Activated T-helper 2 cell treated with anti-CD3 and anti-CD28 coated beads, Interferon-gamma antibody, Interleukin-2, Interleukin-4, amounts not matched to agents 10 μg/mL and 5 μg/mL and 100 μg/mL, durations not matched to agents 14 hours and 24 hours and 36 hours (primary cell): ENCODE measurements at regions not wholly inside any gene's neighbourhood (a gene's known extent, or its start where the extent isn't known, plus 50 kb on each side); places are given as distances from the start of the nearest gene placed in this dataset.

Experiments used
- DNase-seq: peaks from one replicate; pipeline ENCODE4 v3.0.0; 2021; ENCODE audit warnings: low spot score
- H3K27ac Mint-ChIP-seq: one replicate; pipeline ENCODE4 v1.8.0; 2021; ENCODE audit warnings: mixed read lengths
- H3K27me3 Mint-ChIP-seq: one replicate; pipeline ENCODE4 v1.8.0; 2021; ENCODE audit warnings: low read depth, mixed read lengths
- H3K36me3 Mint-ChIP-seq: one replicate; pipeline ENCODE4 v1.8.0; 2021; ENCODE audit warnings: low read depth, mixed read lengths
- H3K4me1 Mint-ChIP-seq: one replicate; pipeline ENCODE4 v1.8.0; 2021; ENCODE audit warnings: low read depth, mixed read lengths
- H3K4me3 Mint-ChIP-seq: one replicate; pipeline ENCODE4 v1.8.0; 2021; ENCODE audit warnings: low read depth, mild to moderate bottlenecking, moderate library complexity, mixed read lengths
- H3K9me3 Mint-ChIP-seq: one replicate; pipeline ENCODE4 v1.8.0; 2021; ENCODE audit warnings: mixed read lengths
- intact Hi-C: fragments of 100-400 bp; cut with micrococcal nuclease; formaldehyde crosslinking; loops from one replicate; pipeline ENCODE4 v1.15.1; 2023

GRCh38 chr10:33804584-33804983 is 470.1 kb upstream of the NRP1 start:
- H3K36me3 Mint-ChIP-seq: no peaks in the 10 kb centered on the region
- intact Hi-C loops: no loop called here

GRCh38 chr10:33803248-33803647 is 468.8 kb upstream of the NRP1 start:
- Mint-ChIP-seq H3K9me3 (no peaks in the 10 kb centered on the region), H3K27me3 (no peaks in the 10 kb centered on the region)
- no peak for DNase-seq

More at GRCh38 chr10:33804584-33804983, 470.1 kb upstream of the NRP1 start:
- H3K9me3 Mint-ChIP-seq: no peaks in the 10 kb centered on the region
- no peak for DNase-seq
- no peaks in the 10 kb centered on the region for H3K4me1 Mint-ChIP-seq
- H3K27me3 Mint-ChIP-seq: no peaks in the 10 kb centered on the region
- no peak overlapping the region for H3K4me3 Mint-ChIP-seq
- no peak overlapping the region for H3K27ac Mint-ChIP-seq

GRCh38 chr10:33802566-33802965 is 468.1 kb upstream of the NRP1 start:
- DNase-seq: no peak
- no peaks in the 10 kb centered on the region for H3K9me3 Mint-ChIP-seq
- no peaks in the 10 kb centered on the region for H3K36me3 Mint-ChIP-seq
- intact Hi-C loops: no loop called here
- H3K4me3 Mint-ChIP-seq: no peak overlapping the region
- H3K27ac Mint-ChIP-seq: no peak overlapping the region
- no peaks in the 10 kb centered on the region for H3K4me1 Mint-ChIP-seq
- no peaks in the 10 kb centered on the region for H3K27me3 Mint-ChIP-seq

More at GRCh38 chr10:33803248-33803647, 468.8 kb upstream of the NRP1 start:
- Mint-ChIP-seq H3K4me3 (no peak overlapping the region), H3K36me3 (no peaks in the 10 kb centered on the region), H3K27ac (no peak overlapping the region), H3K4me1 (no peaks in the 10 kb centered on the region)
- intact Hi-C loops: no loop called here

GRCh38 chr10:33801705-33802104 is 467.2 kb upstream of the NRP1 start:
- no peaks in the 10 kb centered on the region for H3K36me3 Mint-ChIP-seq
- no peak overlapping the region for H3K27ac Mint-ChIP-seq
- no peak overlapping the region for H3K4me3 Mint-ChIP-seq
- no peaks in the 10 kb centered on the region for H3K27me3 Mint-ChIP-seq
- no peaks in the 10 kb centered on the region for H3K9me3 Mint-ChIP-seq
- DNase-seq: no peak
- intact Hi-C loops: no loop called here
- H3K4me1 Mint-ChIP-seq: no peaks in the 10 kb centered on the region

GRCh38 chr10:33800986-33801385 is 466.5 kb upstream of the NRP1 start:
- Mint-ChIP-seq H3K36me3 (no peaks in the 10 kb centered on the region), H3K9me3 (no peaks in the 10 kb centered on the region), H3K27me3 (no peaks in the 10 kb centered on the region), H3K4me1 (no peaks in the 10 kb centered on the region), H3K4me3 (no peak overlapping the region), H3K27ac (no peak overlapping the region)
- DNase-seq: no peak
- intact Hi-C loops: no loop called here

- Mint-ChIP-seq H3K4me1 (no peaks in the 10 kb centered on the region), H3K36me3 (no peaks in the 10 kb centered on the region), H3K4me3 (no peak overlapping the region), H3K27ac (no peak overlapping the region), H3K27me3 (no peaks in the 10 kb centered on the region), H3K9me3 (no peaks in the 10 kb centered on the region)
- no peak for DNase-seq
- intact Hi-C loops: no loop called here
These were observed 466.1 kb upstream of the NRP1 start for GRCh38 chr10:33800545-33800944.

GRCh38 chr10:33799944-33800323 is 465.5 kb upstream of the NRP1 start:
- no peaks in the 10 kb centered on the region for H3K4me1 Mint-ChIP-seq
- H3K36me3 Mint-ChIP-seq: no peaks in the 10 kb centered on the region
- H3K27ac Mint-ChIP-seq: no peak overlapping the region
- intact Hi-C loops: no loop called here
- no peak overlapping the region for H3K4me3 Mint-ChIP-seq
- no peaks in the 10 kb centered on the region for H3K9me3 Mint-ChIP-seq
- DNase-seq: no peak
- H3K27me3 Mint-ChIP-seq: no peaks in the 10 kb centered on the region

- no peak for DNase-seq
- no peak overlapping the region for H3K4me3 Mint-ChIP-seq
- H3K27ac Mint-ChIP-seq: no peak overlapping the region
- no peaks in the 10 kb centered on the region for H3K4me1 Mint-ChIP-seq
- no peaks in the 10 kb centered on the region for H3K9me3 Mint-ChIP-seq
- no peaks in the 10 kb centered on the region for H3K36me3 Mint-ChIP-seq
- H3K27me3 Mint-ChIP-seq: no peaks in the 10 kb centered on the region
- intact Hi-C loops: no loop called here
These were observed 464.9 kb upstream of the NRP1 start for GRCh38 chr10:33799281-33799943.

- no peaks in the 10 kb centered on the region for H3K36me3 Mint-ChIP-seq
- no peak overlapping the region for H3K27ac Mint-ChIP-seq
- no peaks in the 10 kb centered on the region for H3K4me1 Mint-ChIP-seq
- no peaks in the 10 kb centered on the region for H3K9me3 Mint-ChIP-seq
- no peaks in the 10 kb centered on the region for H3K27me3 Mint-ChIP-seq
- H3K4me3 Mint-ChIP-seq: no peak overlapping the region
- DNase-seq: no peak
- intact Hi-C loops: no loop called here
These were observed 464.3 kb upstream of the NRP1 start for GRCh38 chr10:33798754-33799153.

- no peaks in the 10 kb centered on the region for H3K4me1 Mint-ChIP-seq
- intact Hi-C loops: no loop called here
- no peaks in the 10 kb centered on the region for H3K27me3 Mint-ChIP-seq
- H3K36me3 Mint-ChIP-seq: no peaks in the 10 kb centered on the region
- H3K4me3 Mint-ChIP-seq: no peak overlapping the region
- H3K9me3 Mint-ChIP-seq: no peaks in the 10 kb centered on the region
- no peak for DNase-seq
- no peak overlapping the region for H3K27ac Mint-ChIP-seq
These were observed 462.2 kb upstream of the NRP1 start for GRCh38 chr10:33796680-33797079.

GRCh38 chr10:33795529-33795928 is 461.1 kb upstream of the NRP1 start:
- Mint-ChIP-seq H3K27me3 (no peaks in the 10 kb centered on the region), H3K27ac (no peak overlapping the region), H3K9me3 (no peaks in the 10 kb centered on the region), H3K36me3 (no peaks in the 10 kb centered on the region), H3K4me3 (no peak overlapping the region), H3K4me1 (no peaks in the 10 kb centered on the region)
- intact Hi-C loops: no loop called here
- no peak for DNase-seq

GRCh38 chr10:33794460-33794859 is 460.0 kb upstream of the NRP1 start:
- no peak overlapping the region for H3K4me3 Mint-ChIP-seq
- H3K4me1 Mint-ChIP-seq: no peaks in the 10 kb centered on the region
- H3K36me3 Mint-ChIP-seq: no peaks in the 10 kb centered on the region
- no peak for DNase-seq
- H3K9me3 Mint-ChIP-seq: no peaks in the 10 kb centered on the region
- no peak overlapping the region for H3K27ac Mint-ChIP-seq
- no peaks in the 10 kb centered on the region for H3K27me3 Mint-ChIP-seq
- intact Hi-C loops: no loop called here

GRCh38 chr10:33793793-33794192 is 459.3 kb upstream of the NRP1 start:
- no peak for DNase-seq
- no peaks in the 10 kb centered on the region for H3K4me1 Mint-ChIP-seq
- H3K27me3 Mint-ChIP-seq: no peaks in the 10 kb centered on the region
- intact Hi-C loops: no loop called here
- no peak overlapping the region for H3K4me3 Mint-ChIP-seq
- H3K27ac Mint-ChIP-seq: no peak overlapping the region
- no peaks in the 10 kb centered on the region for H3K9me3 Mint-ChIP-seq
- H3K36me3 Mint-ChIP-seq: no peaks in the 10 kb centered on the region

- DNase-seq: no peak
- H3K27me3 Mint-ChIP-seq: no peaks in the 10 kb centered on the region
- H3K36me3 Mint-ChIP-seq: no peaks in the 10 kb centered on the region
- no peaks in the 10 kb centered on the region for H3K9me3 Mint-ChIP-seq
- intact Hi-C loops: no loop called here
- no peaks in the 10 kb centered on the region for H3K4me1 Mint-ChIP-seq
- H3K4me3 Mint-ChIP-seq: no peak overlapping the region
- H3K27ac Mint-ChIP-seq: no peak overlapping the region
These were observed 456.8 kb upstream of the NRP1 start for GRCh38 chr10:33791272-33791660.
